CD14-positive monocyte (primary cell): ENCODE measurements at regions not wholly inside any gene's neighbourhood (a gene's known extent, or its start where the extent isn't known, plus 50 kb on each side); places are given as distances from the start of the nearest gene placed in this dataset.

Experiments
- DNase-seq, 3 donors: peaks; one replicate each; pipeline ENCODE4 v3.0.0-alpha.2; 2011 to 2022
- H2AFZ ChIP-seq: 2 replicates; pipeline ENCODE4 v1.6.0; 2012; ENCODE audit warnings: mild to moderate bottlenecking, low read depth, low read length, inconsistent platforms; ENCODE audit not compliant: insufficient read depth, poor library complexity, severe bottlenecking
- H3K27ac ChIP-seq, 2 donors: 1 replicate in 1 of 2; 2 replicates in 1 of 2; pipeline ENCODE4 v1.5.1; 2012 to 2013; ENCODE audit warnings: low read length in 2 of 2, control low read depth in 1 of 2, inconsistent platforms in 1 of 2, low read depth in 1 of 2, mild to moderate bottlenecking in 1 of 2
- H3K27me3 ChIP-seq, 2 donors: one replicate each; pipeline versions ENCODE4 v1.6.0 to v1.6.1; 2011 to 2013; ENCODE audit warnings: low read length in 2 of 2; ENCODE audit not compliant: control insufficient read depth in 2 of 2, insufficient read depth in 2 of 2
- H3K36me3 ChIP-seq, 2 donors: replicated peaks in 1 of 2; 1 replicate in 1 of 2; 2 replicates in 1 of 2; pipeline versions ENCODE4 v1.5.1 to v1.6.1; 2012 to 2013; ENCODE audit warnings: low read length in 2 of 2, control low read depth in 1 of 2, inconsistent platforms in 1 of 2, mild to moderate bottlenecking in 1 of 2; ENCODE audit not compliant: insufficient read depth in 2 of 2, control insufficient read depth in 1 of 2
- H3K4me1 ChIP-seq, 2 donors: 1 replicate in 1 of 2; 2 replicates in 1 of 2; pipeline versions ENCODE4 v1.5.1 to v1.6.1; 2012 to 2013; ENCODE audit warnings: low read length in 2 of 2, control low read depth in 1 of 2, inconsistent platforms in 1 of 2, mild to moderate bottlenecking in 1 of 2, moderate library complexity in 1 of 2; ENCODE audit not compliant: insufficient read depth in 2 of 2, control insufficient read depth in 1 of 2
- H3K4me2 ChIP-seq: replicated peaks from 2 replicates; pipeline ENCODE3; 2012; ENCODE audit warnings: low read length, moderate library complexity, mild to moderate bottlenecking; ENCODE audit not compliant: poor library complexity, severe bottlenecking; ENCODE audit errors: extremely low read depth
- H3K4me3 ChIP-seq, 3 experiments: fragments of 200-600 bp in 1 of 3; sonication (generic) in 1 of 3; replicated peaks in 1 of 3; 1 replicate in 2 of 3; 2 replicates in 1 of 3; pipeline ENCODE4 v1.5.1; 2011 to 2013; ENCODE audit warnings: low read length in 3 of 3, mild to moderate bottlenecking in 3 of 3, control low read depth in 2 of 3, low read depth in 2 of 3, inconsistent platforms in 1 of 3, moderate library complexity in 1 of 3
- H3K79me2 ChIP-seq: 2 replicates; pipeline ENCODE4 v1.6.0; 2012; ENCODE audit warnings: mild to moderate bottlenecking, control low read depth, inconsistent platforms, low read length, moderate library complexity; ENCODE audit not compliant: insufficient read depth
- H3K9ac ChIP-seq: 2 replicates; pipeline ENCODE4 v1.6.0; 2017; ENCODE audit warnings: low read length, mild to moderate bottlenecking; ENCODE audit not compliant: insufficient read depth, poor library complexity, severe bottlenecking
- H3K9me3 ChIP-seq, 2 donors: replicated peaks in 1 of 2; 1 replicate in 1 of 2; 2 replicates in 1 of 2; pipeline versions ENCODE4 v1.5.1 to v1.6.1; 2012 to 2013; ENCODE audit warnings: low read length in 2 of 2, control low read depth in 1 of 2; ENCODE audit not compliant: control insufficient read depth in 1 of 2, insufficient read depth in 1 of 2
- H4K20me1 ChIP-seq: 2 replicates; pipeline ENCODE4 v1.6.0; 2012; ENCODE audit warnings: mild to moderate bottlenecking, low read length, control low read depth, moderate library complexity; ENCODE audit not compliant: insufficient read depth
- H3K27ac Mint-ChIP-seq, 7 donors: one replicate each; pipeline ENCODE4 v1.8.0; 2020; ENCODE audit warnings: mild to moderate bottlenecking in 7 of 7, mixed read lengths in 7 of 7, moderate library complexity in 6 of 7, inconsistent platforms in 2 of 7
- H3K27me3 Mint-ChIP-seq, 3 donors: one replicate each; pipeline ENCODE4 v1.8.0; 2021 to 2022; ENCODE audit warnings: low read depth in 3 of 3, mild to moderate bottlenecking in 3 of 3, mixed read lengths in 3 of 3, moderate library complexity in 3 of 3, inconsistent platforms in 1 of 3
- H3K36me3 Mint-ChIP-seq, 2 donors: one replicate each; pipeline ENCODE4 v1.8.0; 2020; ENCODE audit warnings: mixed read lengths in 2 of 2, inconsistent platforms in 1 of 2, mild to moderate bottlenecking in 1 of 2
- H3K4me1 Mint-ChIP-seq: one replicate; pipeline ENCODE4 v1.8.0; 2020; ENCODE audit warnings: mild to moderate bottlenecking, mixed read lengths
- H3K4me3 Mint-ChIP-seq, 2 donors: one replicate each; pipeline ENCODE4 v1.8.0; 2020; ENCODE audit warnings: mild to moderate bottlenecking in 2 of 2, mixed read lengths in 2 of 2, moderate library complexity in 1 of 2
- H3K9me3 Mint-ChIP-seq, 7 donors: one replicate each; pipeline ENCODE4 v1.8.0; 2020 to 2022; ENCODE audit warnings: mixed read lengths in 7 of 7, mild to moderate bottlenecking in 6 of 7, moderate library complexity in 6 of 7, inconsistent platforms in 2 of 7
- WGBS: methylation state at CpG from one replicate; pipeline ENCODE4 v1.1.5; 2013; ENCODE audit warnings: missing lambda C conversion rate; ENCODE audit not compliant: insufficient coverage; 5-methylcytosine and 5-hydroxymethylcytosine counted together
- intact Hi-C, 2 donors: fragments of 100-400 bp; cut with micrococcal nuclease; formaldehyde crosslinking; loops; one replicate each; pipeline versions ENCODE4 v1.15.0 to v1.15.1; 2023
- TF ChIP-seq, protein P1 (sequence below): fragments of 200-600 bp; IDR thresholded peaks from one replicate; pipeline ENCODE4 v1.8.0; 2022; ENCODE audit warnings: antibody characterized with exemption, mild to moderate bottlenecking

DNA sequence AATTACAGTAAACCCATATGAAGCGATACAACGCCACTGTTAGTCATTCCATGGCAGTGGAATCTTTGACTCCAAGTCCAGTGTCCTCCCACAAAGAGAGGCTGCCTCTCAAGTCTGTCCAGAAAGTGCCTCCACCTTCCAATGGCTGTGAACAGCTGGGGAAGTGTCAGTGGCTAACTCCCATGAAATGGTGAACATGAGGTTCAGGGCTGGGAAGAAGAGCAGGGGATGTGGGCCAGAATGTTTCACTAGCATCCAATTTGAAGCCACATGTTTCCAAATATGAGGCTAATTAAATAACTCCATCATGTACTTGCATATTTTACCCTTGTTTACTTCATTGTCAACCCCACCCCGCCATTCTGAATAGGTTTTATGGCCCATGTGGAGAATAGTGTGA is 53.1 kb upstream of the CHST15 start:
- no peaks in the 10 kb centered on the region for H3K27me3 ChIP-seq
- H3K4me1 Mint-ChIP-seq, result peaks cover 51% of the 10 kb centered on the region
- no peaks in the 10 kb centered on the region for H3K36me3 ChIP-seq
- no peak overlapping the region for H3K4me3 ChIP-seq
- DNase-seq, result no peak
- H3K9me3 Mint-ChIP-seq, result peaks cover 0 to 1% (median 0%) of the 10 kb centered on the region in 7 donors
- H3K36me3 Mint-ChIP-seq, result peaks cover 2 to 12% of the 10 kb centered on the region in 2 donors
- H3K27me3 Mint-ChIP-seq, result peaks cover 0 to 17% (median 6%) of the 10 kb centered on the region in 3 donors
- H3K4me1 ChIP-seq, result peaks cover 76 to 92% of the 10 kb centered on the region in 2 donors
- no peak overlapping the region for H3K4me2 ChIP-seq
- peak overlapping the region in 3 of 7 donors; percentile 7 to 87 (median 77) for H3K27ac Mint-ChIP-seq
- WGBS, result 100% methylated on average over 2 of the region's 3 CpGs
- peak overlapping the region in 1 of 2 donors; percentile 99 for H3K27ac ChIP-seq
- intact Hi-C loops, result loop anchor here (10.0 kb wide), 2 partner anchors 122 to 158 kb away; no protein-coding TSS in a partner anchor
- H3K9me3 ChIP-seq, result no peaks in the 10 kb centered on the region
- TF ChIP-seq, protein P1, sequence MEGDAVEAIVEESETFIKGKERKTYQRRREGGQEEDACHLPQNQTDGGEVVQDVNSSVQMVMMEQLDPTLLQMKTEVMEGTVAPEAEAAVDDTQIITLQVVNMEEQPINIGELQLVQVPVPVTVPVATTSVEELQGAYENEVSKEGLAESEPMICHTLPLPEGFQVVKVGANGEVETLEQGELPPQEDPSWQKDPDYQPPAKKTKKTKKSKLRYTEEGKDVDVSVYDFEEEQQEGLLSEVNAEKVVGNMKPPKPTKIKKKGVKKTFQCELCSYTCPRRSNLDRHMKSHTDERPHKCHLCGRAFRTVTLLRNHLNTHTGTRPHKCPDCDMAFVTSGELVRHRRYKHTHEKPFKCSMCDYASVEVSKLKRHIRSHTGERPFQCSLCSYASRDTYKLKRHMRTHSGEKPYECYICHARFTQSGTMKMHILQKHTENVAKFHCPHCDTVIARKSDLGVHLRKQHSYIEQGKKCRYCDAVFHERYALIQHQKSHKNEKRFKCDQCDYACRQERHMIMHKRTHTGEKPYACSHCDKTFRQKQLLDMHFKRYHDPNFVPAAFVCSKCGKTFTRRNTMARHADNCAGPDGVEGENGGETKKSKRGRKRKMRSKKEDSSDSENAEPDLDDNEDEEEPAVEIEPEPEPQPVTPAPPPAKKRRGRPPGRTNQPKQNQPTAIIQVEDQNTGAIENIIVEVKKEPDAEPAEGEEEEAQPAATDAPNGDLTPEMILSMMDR, result no peak
- no peaks in the 10 kb centered on the region for H3K79me2 ChIP-seq
- no peak overlapping the region for H2AFZ ChIP-seq
- H3K4me3 Mint-ChIP-seq, result no peak overlapping the region
- no peak overlapping the region for H3K9ac ChIP-seq
- no peaks in the 10 kb centered on the region for H4K20me1 ChIP-seq

DNA sequence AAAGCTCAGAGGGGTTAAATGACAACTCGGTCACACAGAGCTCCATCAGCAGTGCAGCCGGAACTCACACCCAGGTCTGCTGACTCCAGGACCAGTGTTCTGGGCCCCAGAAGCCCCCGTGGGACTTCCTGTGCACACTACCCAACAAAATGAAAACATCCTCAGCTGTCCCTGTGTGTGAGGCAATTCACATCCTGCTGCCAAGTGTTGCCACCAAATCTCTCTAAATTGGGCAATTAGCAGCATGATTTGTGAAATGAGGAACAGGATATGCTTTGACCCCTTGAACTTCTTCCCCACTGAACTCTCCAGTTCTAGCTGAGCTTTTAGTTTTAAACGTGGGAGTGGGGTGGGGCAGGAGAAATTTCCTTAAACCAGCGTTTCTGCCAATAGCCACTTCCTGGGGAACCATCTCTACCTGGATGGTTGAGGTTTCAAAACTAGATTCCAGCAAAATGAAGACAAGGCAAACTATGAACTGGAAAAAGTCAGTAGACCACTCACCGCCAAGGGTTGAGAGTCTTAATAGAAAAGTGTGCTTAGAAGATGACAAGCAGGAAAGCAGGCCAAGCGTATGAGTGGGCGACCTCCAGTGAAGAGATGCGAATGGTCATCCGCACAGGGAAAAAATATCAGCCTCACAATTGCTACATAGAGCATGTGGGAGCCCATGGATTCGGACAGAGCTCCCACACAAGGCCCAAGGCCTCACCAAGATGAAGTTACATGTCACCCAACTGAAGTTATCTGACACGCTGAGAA is 51.9 kb upstream of the CHST15 start:
- no peaks in the 10 kb centered on the region for H3K36me3 ChIP-seq
- Mint-ChIP-seq H3K27me3 (peaks cover 0 to 16% (median 2%) of the 10 kb centered on the region in 3 donors), H3K36me3 (peaks cover 2 to 12% of the 10 kb centered on the region in 2 donors), H3K4me1 (peaks cover 48% of the 10 kb centered on the region), H3K27ac (no peak overlapping the region), H3K4me3 (peak overlapping the region in 1 of 2 donors; percentile 51), H3K9me3 (peaks cover 0 to 8% (median 6%) of the 10 kb centered on the region in 7 donors)
- TF ChIP-seq, protein P1, result no peak
- H3K27ac ChIP-seq, result peak overlapping the region; percentile 96 to 99
- DNase-seq, result peak; percentile 95 to 97 (median 96)
- no peaks in the 10 kb centered on the region for H3K79me2 ChIP-seq
- 49% methylated on average over 8 of the region's 12 CpGs for WGBS
- peak overlapping the region; percentile 44 for H3K4me2 ChIP-seq
- no peaks in the 10 kb centered on the region for H3K27me3 ChIP-seq
- H3K4me1 ChIP-seq, result peaks cover 72 to 80% of the 10 kb centered on the region in 2 donors
- peaks cover 0 to 4% of the 10 kb centered on the region in 2 donors for H3K9me3 ChIP-seq
- peak overlapping the region; percentile 74 for H3K9ac ChIP-seq
- H4K20me1 ChIP-seq, result no peaks in the 10 kb centered on the region
- H2AFZ ChIP-seq, result no peak overlapping the region
- H3K4me3 ChIP-seq, result peak overlapping the region in 1 of 3 experiments; percentile 42
- intact Hi-C loops, result loop anchor here (2.0 to 10.0 kb wide), 3 partner anchors 120 to 160 kb away; no protein-coding TSS in a partner anchor
